Esophagus (tissue), 2 donors: ENCODE measurements at regions not wholly inside any gene's neighbourhood (a gene's known extent, or its start where the extent isn't known, plus 50 kb on each side); places are given as distances from the start of the nearest gene placed in this dataset.

Experiments used
- H3K27ac ChIP-seq, 2 donors: one replicate each; pipeline ENCODE4 v1.5.1; 2013; ENCODE audit warnings: low read depth in 2 of 2, mild to moderate bottlenecking in 2 of 2, inconsistent platforms in 1 of 2, low read length in 1 of 2, moderate library complexity in 1 of 2
- H3K27me3 ChIP-seq, 2 donors: one replicate each; pipeline ENCODE4 v1.6.1; 2013; ENCODE audit warnings: low read length in 2 of 2, control low read depth in 1 of 2, mild to moderate bottlenecking in 1 of 2; ENCODE audit not compliant: insufficient read depth in 2 of 2, control insufficient read depth in 1 of 2
- H3K36me3 ChIP-seq, 2 donors: one replicate each; pipeline ENCODE4 v1.6.1; 2013; ENCODE audit warnings: low read length in 1 of 2; ENCODE audit not compliant: control insufficient read depth in 2 of 2, insufficient read depth in 2 of 2
- H3K4me1 ChIP-seq, 2 donors: one replicate each; pipeline ENCODE4 v1.6.1; 2013; ENCODE audit warnings: low read length in 1 of 2; ENCODE audit not compliant: control insufficient read depth in 2 of 2, insufficient read depth in 2 of 2
- H3K4me3 ChIP-seq, 2 donors: one replicate each; pipeline ENCODE4 v1.5.1; 2013; ENCODE audit warnings: low read length in 2 of 2, mild to moderate bottlenecking in 2 of 2, low read depth in 1 of 2, moderate library complexity in 1 of 2
- H3K9me3 ChIP-seq, 2 donors: one replicate each; pipeline ENCODE4 v1.6.1; 2013; ENCODE audit warnings: mild to moderate bottlenecking in 2 of 2, low read depth in 1 of 2, low read length in 1 of 2, moderate library complexity in 1 of 2; ENCODE audit not compliant: control insufficient read depth in 2 of 2, insufficient read depth in 1 of 2
- WGBS, 2 donors: extraction: QIAGEN DNeasy Blood & Tissue Kit; methylation state at CpG; one replicate each; pipeline ENCODE4 v1.1.7; 2013; 5-methylcytosine and 5-hydroxymethylcytosine counted together
- donor health status: healthy with polysubstance abuse.
- donor health status: Bipolar disorder and iron deficiency.

DNA sequence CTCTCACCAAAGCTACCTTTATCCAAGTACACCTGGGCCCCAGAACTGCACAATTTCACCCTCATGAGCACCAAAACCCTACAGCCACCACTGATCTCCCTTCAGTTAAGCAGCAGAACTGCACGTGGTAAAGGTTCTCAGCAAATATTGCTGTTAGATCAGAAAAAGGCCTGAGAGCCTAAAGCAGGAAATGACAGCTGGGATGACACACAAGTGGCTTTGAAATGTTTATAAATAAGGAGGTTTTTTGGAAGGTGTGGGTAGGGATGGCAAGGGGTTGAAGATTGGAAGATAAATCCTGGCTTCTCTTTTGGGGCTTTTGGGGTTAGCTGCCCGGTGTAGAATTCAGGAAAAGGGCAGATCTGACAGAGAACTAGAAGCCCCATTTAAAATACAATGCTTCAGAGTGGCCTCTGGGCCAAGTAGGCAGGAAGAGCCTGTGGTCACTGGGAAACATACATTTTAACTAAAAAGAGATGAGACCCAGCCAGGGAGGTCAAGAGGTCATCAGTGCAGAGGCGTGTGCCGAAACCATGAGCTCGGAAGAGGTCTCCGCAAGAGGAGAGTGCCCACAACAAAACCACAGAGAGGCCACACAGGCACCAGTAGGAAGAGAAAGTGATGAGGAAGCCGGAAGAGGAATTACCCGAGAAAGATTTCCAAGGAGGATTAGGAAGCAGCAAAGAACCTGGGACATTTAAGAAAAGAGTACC, 916.5 kb downstream of the NLGN4Y start:
- H3K27me3 ChIP-seq: no peaks in the 10 kb centered on the region
- no peaks in the 10 kb centered on the region for H3K36me3 ChIP-seq
- no peak overlapping the region for H3K27ac ChIP-seq
- no peaks in the 10 kb centered on the region for H3K9me3 ChIP-seq
- H3K4me3 ChIP-seq: no peak overlapping the region
- H3K4me1 ChIP-seq: no peaks in the 10 kb centered on the region
- 68% methylated on average over 8 of the region's 8 CpGs; no CpG with 5 or more reads in 1 of the 2 donors for WGBS, 2 donors

DNA sequence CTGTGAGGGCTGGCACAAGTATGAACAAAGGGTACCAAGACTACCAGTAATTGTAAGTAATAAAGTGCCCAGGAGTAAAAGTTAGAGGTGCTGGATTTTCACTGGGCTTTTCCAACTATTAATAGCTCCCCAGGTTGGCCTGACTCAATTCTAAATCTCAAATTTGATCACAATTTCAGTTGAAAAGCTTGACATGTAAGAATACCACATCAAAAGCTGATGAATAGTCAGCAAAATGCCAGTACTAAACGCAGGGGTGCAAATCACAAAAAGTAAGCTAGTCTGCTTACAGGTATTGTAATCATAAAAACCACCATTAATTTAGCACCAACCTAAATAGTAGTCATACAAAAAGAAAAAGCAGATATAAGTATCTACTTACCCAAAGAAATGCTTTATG, 917.5 kb downstream of the NLGN4Y start:
- Histone ChIP-seq H3K4me3 (no peak overlapping the region), H3K27me3 (no peaks in the 10 kb centered on the region), H3K9me3 (no peaks in the 10 kb centered on the region), H3K36me3 (no peaks in the 10 kb centered on the region), H3K4me1 (no peaks in the 10 kb centered on the region), H3K27ac (no peak overlapping the region)
- 49 to 88% methylated on average over 1 of the region's 1 CpG for WGBS, 2 donors

DNA sequence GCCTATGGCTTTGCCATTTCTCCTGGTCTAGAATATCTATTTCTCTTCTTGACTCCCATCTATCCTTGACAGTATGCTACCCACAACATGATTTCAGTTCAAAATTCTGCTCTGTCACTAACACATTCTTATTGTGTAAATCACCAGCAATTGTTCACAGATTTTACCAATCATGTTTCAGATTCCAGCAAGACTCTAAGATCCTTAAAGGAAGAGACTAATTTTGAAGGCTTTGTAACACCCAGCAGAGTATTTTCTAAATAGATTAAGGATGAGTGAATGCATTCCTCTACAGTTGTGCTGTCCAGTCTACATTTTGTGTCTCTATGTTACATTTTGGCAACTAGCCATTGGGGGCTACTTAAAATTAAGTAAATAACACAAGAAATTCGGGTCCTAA, 921.5 kb downstream of the NLGN4Y start:
- Histone ChIP-seq H3K27ac (no peak overlapping the region), H3K4me1 (no peaks in the 10 kb centered on the region), H3K4me3 (no peak overlapping the region), H3K9me3 (no peaks in the 10 kb centered on the region), H3K36me3 (no peaks in the 10 kb centered on the region), H3K27me3 (no peaks in the 10 kb centered on the region)
- 29 to 67% methylated on average over 1 of the region's 1 CpG for WGBS, 2 donors

DNA sequence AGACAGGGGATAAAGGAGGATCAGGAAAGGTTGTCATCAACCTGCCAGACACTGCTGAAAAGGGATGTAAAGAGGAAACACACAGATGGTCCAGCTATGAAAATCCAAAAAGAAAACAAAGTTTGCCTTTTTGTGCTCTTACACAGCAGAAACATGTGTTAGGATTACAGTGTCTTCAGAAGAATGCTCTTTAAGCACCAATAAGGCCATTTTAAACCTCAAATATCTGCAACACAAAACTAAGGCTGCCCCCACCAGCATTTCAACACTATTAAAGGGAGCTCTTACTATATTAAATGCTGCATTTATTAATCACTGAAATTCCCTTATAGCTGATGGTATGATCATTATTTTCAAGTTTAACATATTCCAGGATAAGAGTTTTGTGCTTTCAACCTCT, 922.5 kb downstream of the NLGN4Y start:
- Histone ChIP-seq H3K27ac (no peak overlapping the region), H3K36me3 (no peaks in the 10 kb centered on the region), H3K4me1 (no peaks in the 10 kb centered on the region), H3K9me3 (no peaks in the 10 kb centered on the region), H3K27me3 (no peaks in the 10 kb centered on the region), H3K4me3 (no peak overlapping the region)

DNA sequence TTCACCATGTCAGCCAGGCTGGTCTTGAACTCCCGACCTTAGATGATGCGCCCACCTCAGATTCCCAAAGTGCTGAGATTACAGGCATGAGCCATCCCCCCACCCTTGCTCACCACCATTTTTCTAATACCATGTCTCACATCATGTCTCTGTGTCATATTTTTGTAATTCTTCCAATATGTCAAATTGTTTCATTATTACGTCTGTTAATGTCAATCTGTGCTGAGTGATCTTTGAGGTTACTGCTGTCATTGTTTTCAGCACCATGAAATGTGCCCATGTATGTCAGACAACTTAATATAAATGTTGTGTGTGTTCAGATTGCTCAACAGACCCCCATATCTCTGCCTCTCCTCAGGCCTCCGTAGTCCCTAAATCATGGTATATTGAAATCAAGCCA, 923.6 kb downstream of the NLGN4Y start:
- no peak overlapping the region for H3K27ac ChIP-seq
- H3K27me3 ChIP-seq: no peaks in the 10 kb centered on the region
- no peak overlapping the region for H3K4me3 ChIP-seq
- H3K9me3 ChIP-seq: no peaks in the 10 kb centered on the region
- 94 to 95% methylated on average over 2 to 4 of the region's 4 CpGs for WGBS, 2 donors
- H3K4me1 ChIP-seq: no peaks in the 10 kb centered on the region
- H3K36me3 ChIP-seq: no peaks in the 10 kb centered on the region

DNA sequence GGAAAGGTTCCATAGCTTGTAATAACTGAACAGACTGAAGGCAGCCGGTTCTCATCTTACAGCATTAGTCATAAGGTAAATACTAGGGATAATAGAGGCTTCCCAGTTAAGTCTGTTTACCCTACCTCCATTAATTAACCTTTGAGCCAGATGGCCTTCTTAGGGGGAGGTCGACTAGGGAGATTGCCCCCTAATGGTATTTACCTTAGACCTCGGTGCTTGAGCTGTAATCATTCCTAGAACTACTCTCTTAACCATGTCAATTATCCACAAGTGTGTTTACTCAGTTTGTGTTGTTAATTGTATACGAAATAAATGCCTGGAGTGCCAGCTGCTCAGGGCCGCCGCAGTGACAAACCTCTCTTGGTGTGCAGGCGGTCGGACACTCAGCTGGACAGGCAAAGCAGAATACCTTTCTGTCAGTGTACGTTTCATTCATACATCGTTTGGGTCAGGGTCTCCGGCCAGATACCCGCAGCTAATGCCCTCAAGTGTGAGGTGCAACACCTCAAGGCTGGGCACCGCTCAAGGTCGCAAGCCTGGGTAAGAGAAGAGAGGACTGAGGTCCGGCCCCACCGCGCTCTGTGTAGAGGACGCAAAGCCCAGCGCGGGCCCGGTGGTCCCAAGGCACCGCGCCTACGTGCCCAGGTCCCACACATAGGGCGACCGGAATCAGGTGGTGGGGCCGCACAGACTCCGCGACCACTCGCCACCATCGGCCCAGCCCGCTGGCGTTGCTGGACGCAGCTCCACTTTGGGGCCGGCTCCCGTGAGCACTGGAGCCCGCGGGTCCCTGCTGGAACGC, 931.0 kb downstream of the NLGN4Y start:
- Histone ChIP-seq H3K36me3 (no peaks in the 10 kb centered on the region), H3K9me3 (peaks cover 0 to 2% of the 10 kb centered on the region in 2 donors), H3K27ac (peak overlapping the region in 1 of 2 donors; percentile 27), H3K4me3 (peak overlapping the region in 1 of 2 donors; percentile 61), H3K27me3 (no peaks in the 10 kb centered on the region), H3K4me1 (peaks cover 0 to 2% of the 10 kb centered on the region in 2 donors)
- 23 to 26% methylated on average over 8 to 39 of the region's 39 CpGs for whole genome bisulfite sequencing, 2 donors

DNA sequence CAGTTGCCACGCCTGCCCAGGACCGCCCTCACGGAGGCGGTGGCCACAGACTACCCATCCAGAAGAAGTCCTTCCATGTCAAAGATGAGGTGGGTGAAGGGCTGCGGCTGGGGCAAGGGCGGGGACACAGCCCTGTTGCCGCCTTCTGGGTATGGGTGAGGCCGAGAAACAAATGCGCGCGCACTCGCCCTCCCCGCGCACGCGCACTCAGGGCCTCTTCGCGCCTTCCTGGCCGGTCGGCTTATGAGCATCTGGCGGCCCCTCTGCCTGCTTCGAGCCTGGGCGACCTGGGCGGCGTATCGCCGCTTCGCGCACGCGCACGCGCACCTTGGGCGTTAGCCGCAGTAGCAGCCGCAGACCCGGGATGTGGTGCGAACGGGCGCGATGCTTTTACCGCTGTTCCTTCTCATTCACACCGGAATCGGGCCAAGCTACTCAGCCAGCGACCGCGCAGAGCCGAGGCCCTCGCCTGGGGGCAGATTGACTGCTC, 931.7 kb downstream of the NLGN4Y start:
- Histone ChIP-seq H3K27me3 (no peaks in the 10 kb centered on the region), H3K36me3 (no peaks in the 10 kb centered on the region), H3K4me1 (peaks cover 0 to 2% of the 10 kb centered on the region in 2 donors), H3K4me3 (peak overlapping the region in 1 of 2 donors; percentile 61), H3K9me3 (peaks cover 0 to 2% of the 10 kb centered on the region in 2 donors), H3K27ac (peak overlapping the region in 1 of 2 donors; percentile 27)
- 5% methylated on average over 49 of the region's 49 CpGs; no CpG with 5 or more reads in 1 of the 2 donors for WGBS, 2 donors

DNA sequence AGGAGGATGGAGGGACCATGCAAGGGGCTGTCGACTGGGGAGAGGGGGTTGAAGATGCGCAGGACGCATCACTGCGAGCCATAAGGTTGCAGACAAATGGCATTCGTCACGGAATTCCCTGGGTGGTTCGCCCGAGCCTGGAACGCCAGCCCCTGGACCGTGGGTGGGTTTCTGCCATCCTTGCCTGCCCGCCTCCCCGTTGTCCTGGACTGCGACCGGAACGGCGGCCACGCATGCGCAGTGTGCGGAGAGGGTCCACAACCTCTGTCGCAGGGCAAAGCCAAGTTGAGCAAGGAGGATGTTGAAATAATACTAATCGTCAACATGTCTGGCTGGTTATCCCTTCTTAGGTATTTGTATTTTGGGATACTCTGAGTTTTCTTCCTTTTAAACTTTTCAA, 932.2 kb downstream of the NLGN4Y start:
- H3K9me3 ChIP-seq: peaks cover 0 to 2% of the 10 kb centered on the region in 2 donors
- H3K4me3 ChIP-seq: peak overlapping the region in 1 of 2 donors; percentile 61
- peaks cover 0 to 2% of the 10 kb centered on the region in 2 donors for H3K4me1 ChIP-seq
- no peaks in the 10 kb centered on the region for H3K27me3 ChIP-seq
- 36 to 51% methylated on average over 5 to 21 of the region's 21 CpGs for WGBS, 2 donors
- H3K27ac ChIP-seq: peak overlapping the region in 1 of 2 donors; percentile 27
- no peaks in the 10 kb centered on the region for H3K36me3 ChIP-seq

DNA sequence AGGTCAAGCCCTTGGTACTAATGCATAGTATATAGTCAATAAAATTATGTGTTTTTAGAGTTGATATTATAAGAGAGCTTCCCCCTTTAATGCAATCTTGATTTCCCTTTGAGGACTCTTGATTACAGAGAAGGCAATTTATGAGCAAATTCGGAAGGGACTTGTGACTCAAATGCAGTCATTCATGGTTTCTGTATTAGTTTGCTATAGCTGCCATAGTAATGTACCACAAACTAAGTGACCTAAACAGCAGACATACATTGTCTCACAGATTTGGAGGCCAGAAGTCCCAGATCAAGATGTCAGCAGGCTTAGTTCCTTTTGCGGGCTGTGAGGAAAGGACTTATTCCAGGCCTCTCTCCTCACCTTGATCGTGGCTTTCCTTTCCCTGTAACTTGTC, 933.4 kb downstream of the NLGN4Y start:
- H3K4me3 ChIP-seq: no peak overlapping the region
- peaks cover 0 to 2% of the 10 kb centered on the region in 2 donors for H3K9me3 ChIP-seq
- 83 to 92% methylated on average over 1 to 3 of the region's 3 CpGs for WGBS, 2 donors
- H3K27me3 ChIP-seq: no peaks in the 10 kb centered on the region
- no peaks in the 10 kb centered on the region for H3K36me3 ChIP-seq
- no peak overlapping the region for H3K27ac ChIP-seq
- H3K4me1 ChIP-seq: peaks cover 0 to 2% of the 10 kb centered on the region in 2 donors
